ENCODE measurements at regions not wholly inside any gene's neighbourhood (a gene's known extent, or its start where the extent isn't known, plus 50 kb on each side); places are given as distances from the start of the nearest gene placed in this dataset.
"Not testable (repeated sequence)": the region's sequence is repeated elsewhere in the genome, so short reads cannot be mapped to it uniquely, and the experiment has no call there.

DNA sequence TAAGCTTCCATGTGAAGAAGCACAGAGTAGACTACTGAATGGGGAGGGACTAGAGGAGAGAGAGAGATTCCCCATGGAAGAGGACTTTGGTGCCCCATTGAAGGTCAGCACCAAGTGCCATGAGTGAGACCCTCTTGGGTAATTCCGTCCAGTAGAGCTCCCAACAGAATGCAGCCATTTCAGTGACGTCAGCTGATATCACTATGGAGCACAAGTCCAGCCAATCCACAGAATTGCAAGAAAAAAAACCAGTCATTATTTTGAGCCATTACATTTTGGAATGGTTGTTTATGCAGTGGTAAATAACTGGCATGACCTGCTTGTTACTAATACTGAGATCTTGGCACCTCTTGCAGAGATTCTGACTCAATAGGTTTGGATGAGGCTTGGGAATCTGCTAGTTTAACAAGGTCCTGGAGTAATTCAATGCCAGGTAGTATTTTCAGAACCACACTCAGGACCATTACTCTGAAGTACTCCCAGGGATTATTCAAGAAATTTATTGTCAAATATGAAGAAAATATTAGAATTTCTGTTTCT lies 52.6 kb upstream of the SP8 start:
- no peak for DNase-seq (ENCODE audit: low read depth)

DNA sequence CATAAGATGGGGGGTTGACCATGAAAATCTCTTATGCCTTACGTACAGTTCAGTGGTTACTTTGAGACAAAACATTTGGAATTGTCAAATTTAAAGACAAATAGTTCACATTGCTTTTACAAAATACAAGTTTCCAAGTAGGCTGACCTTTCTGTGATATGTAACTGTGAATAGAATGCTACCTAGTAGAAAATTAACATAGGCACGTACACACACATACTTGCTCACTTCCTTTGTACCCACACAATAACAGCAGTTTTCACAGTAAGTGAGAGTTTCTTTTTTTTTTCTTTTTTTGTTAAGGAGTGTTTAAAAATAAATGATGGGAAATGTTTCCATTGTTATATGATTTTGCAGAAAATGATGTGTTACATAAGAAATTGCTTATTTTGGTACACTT lies 53.3 kb upstream of the SP8 start:
- no peak for DNase-seq (ENCODE audit: low read depth)

GRCh38 chr7:20846791-20847190 lies 60.1 kb upstream of the SP8 start:
- no peak for DNase-seq (ENCODE audit: low read depth)

- no peak for DNase-seq (ENCODE audit: low read depth)
Observed at GRCh38 chr7:20858951-20859350, 72.3 kb upstream of the SP8 start.

- DNase-seq (ENCODE audit: low read depth), result no peak
Observed at GRCh38 chr7:20861468-20861867, 74.8 kb upstream of the SP8 start.

GRCh38 chr7:20862554-20862953 lies 75.9 kb upstream of the SP8 start:
- no peak for DNase-seq (ENCODE audit: low read depth)

DNA sequence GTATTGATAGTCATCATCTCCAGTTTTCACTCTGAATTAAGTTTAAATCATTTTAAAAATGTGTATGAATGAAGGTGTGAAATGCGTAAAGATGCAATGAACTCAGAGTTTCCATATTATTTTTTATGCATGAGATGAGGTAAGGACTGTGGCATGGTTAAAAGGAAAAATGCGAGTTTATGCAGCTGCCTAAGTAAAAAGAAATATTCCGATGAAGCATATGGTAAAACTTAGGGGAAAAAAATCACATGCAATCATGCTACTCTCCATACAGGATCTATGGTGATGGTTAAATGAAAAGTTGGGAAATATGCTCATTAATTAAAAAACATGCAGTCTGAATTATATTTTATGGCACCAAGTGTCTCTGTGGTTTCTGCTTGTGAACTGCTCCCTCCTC lies 77.5 kb upstream of the SP8 start:
- no peak for DNase-seq (ENCODE audit: low read depth)

DNA sequence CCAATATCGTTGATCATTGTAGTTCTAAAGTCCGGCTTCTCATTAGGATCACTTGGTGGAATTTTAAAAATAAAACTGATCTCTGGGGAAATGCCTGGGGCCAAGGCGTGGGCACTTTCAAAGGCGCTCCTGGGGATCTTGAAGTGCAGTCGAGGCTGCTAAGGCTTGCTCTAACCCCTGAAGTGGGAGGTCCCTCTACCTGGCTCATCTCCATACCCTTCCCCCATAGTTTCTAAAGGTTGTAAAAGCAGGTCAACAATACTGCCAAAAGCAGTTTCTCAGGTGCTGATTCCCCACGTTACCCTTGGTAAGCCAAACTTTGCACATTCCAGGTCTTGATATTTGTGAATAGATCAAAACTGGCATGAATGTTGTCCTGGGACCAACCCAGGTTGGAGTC lies 79.0 kb upstream of the SP8 start:
- DNase-seq (ENCODE audit: low read depth), result no peak

DNA sequence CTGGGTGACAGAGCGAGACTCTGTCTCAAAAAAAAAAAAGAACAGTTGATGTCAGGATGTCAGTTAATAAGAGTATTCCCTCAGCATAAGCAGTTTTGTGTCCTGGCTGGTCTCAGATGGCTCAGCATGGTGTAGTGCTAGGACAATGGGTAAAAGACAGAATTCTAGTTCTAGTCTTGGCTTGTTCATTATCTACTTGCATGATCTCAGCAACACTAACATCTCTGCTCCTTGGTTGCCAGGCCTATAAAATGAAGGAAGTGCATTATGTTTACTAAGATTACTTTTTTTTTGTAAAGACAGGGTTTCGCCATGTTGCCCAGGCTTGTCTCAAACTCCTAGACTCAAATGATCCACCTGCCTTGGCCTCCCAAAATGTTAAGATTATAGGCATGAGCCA lies 84.3 kb upstream of the SP8 start:
- no peak for DNase-seq (ENCODE audit: low read depth)

- DNase-seq (ENCODE audit: low read depth), result no peak
Observed at GRCh38 chr7:20892776-20893175, 106.1 kb upstream of the SP8 start.

DNA sequence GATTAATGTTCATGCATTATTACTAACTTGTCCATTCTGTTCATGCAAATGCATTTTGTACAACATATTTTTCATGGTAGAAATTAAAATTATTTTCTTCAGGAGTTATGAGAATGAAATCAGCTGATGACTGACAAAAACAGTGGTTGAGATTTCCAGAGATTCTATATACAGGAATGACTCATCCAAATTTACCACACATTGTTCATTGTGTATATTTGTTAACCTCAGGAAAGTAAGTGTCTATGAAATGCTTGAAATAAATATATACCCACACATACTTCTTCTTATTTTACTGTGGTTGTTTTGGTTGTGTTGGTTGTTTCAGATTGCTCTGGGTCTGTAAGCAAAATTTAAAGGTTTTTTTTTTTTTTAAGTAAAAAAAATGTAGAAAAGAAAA lies 108.1 kb upstream of the SP8 start:
- DNase-seq (ENCODE audit: low read depth), result no peak

DNA sequence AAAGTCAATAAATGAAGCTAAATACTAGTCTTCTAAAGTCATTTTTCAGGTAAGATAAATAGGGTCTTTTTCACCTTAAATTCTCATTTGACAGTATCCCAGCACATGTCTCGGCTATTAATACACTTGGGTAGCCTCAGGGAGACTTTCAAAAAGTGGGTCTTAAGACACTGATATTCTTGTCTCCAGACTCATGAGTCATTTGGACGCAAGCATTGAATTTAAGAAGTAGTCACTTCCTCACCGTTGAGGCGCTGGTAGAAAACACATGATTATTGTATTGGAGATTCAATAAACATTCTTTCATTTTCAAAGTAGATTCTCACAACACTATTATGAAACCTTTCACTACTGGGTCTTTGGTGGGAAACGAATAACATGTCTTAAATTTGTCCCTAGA lies 108.9 kb upstream of the SP8 start:
- DNase-seq (ENCODE audit: low read depth), result no peak

- no peak for DNase-seq (ENCODE audit: low read depth)
Observed at GRCh38 chr7:20896996-20897395, 110.3 kb upstream of the SP8 start.

DNA sequence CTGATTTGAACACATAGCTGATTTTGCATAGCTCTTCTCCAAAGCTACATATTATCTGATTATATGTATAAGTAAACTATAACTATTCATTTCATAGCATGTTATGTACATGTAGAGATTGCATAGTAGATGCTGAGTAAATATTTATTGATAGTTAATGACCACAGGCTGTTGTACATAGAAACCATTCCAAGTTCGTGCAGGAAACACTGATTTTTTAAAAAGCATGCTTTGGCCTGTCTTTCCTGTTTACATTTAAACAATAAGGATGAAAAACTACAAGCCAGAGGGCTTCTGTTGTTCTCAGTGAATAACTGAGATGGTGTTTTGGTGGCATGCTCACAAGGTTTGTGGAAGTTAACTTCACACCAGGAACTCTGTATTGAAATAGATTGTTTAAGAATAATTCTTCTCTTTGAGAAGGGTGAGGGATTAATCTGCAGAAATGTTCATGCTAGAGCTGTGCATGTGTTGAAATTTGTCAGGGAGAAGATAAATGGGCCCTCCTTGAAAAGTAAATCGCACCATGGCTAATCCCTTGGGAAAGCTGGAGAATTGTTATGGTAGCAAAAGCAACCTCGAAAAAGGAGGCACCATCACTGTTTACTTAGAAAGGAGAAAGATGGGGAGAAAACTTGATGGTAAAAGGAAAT lies 120.2 kb upstream of the SP8 start:
- no peak for DNase-seq (ENCODE audit: low read depth)

DNA sequence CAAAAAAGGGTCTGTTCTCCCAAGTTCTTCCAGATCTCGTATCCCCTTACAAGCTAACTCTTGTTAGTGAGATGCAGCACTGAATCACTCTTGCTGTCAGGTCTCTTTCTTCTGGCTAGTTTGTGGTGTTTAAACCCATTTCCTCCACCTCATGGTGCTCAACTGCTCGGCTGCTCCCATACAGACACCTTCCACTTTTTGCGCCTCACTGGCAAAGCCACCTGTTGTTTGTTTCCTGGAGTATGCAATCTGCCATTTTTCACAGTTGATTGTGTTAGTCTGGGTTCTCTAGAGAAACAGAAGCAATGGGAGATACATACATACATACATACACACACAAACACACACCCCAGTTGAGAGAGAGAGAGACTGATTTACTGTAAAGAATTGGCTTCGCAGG lies 124.4 kb upstream of the SP8 start:
- DNase-seq (ENCODE audit: low read depth), result no peak

DNA sequence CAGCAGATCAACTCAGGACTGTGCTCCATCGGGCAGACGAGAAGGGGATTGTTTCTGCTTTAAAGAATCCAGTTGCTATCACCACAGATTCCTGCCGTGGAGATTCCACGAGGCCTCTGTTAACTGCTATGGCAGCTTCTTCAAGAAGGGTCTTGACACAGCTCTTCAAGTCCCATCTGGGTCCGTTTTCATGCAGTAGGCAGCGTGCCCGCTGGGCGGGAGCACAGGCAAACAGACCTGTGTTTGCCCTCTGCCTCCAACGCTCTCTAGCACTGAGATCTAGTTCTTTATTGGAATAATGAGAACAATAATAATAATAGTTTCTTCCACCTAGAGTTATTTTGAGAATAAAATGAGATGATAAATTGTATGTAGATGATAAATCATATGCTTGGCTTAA lies 127.2 kb upstream of the SP8 start:
- no peak for DNase-seq (ENCODE audit: low read depth)

DNA sequence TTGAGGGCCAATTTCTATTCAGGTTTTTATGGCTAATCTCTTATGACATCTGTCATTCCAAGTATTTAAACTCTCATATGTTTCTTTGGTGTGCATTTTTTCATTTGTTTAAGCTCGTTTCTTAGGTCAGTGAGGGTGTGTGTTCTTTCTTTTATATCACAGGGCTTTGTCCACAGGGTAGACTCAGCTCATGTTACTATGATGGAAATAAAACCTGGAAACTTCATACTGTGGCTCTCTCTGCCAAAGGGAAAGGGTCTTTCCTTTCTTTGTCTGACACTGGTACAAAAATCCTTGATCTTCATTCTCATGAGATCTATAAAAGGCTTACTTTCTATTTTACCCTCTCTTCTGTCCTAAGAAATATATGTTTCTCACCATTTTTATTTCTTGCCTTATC lies 129.6 kb upstream of the SP8 start:
- no peak for DNase-seq (ENCODE audit: low read depth)

GRCh38 chr7:20917603-20918002 lies 130.9 kb upstream of the SP8 start:
- no peak for DNase-seq (ENCODE audit: low read depth)

GRCh38 chr7:20918156-20918555 lies 131.5 kb upstream of the SP8 start:
- no peak for DNase-seq (ENCODE audit: low read depth)

GRCh38 chr7:20927178-20927577 lies 140.5 kb upstream of the SP8 start:
- DNase-seq (ENCODE audit: low read depth), result not testable (repeated sequence)

DNA sequence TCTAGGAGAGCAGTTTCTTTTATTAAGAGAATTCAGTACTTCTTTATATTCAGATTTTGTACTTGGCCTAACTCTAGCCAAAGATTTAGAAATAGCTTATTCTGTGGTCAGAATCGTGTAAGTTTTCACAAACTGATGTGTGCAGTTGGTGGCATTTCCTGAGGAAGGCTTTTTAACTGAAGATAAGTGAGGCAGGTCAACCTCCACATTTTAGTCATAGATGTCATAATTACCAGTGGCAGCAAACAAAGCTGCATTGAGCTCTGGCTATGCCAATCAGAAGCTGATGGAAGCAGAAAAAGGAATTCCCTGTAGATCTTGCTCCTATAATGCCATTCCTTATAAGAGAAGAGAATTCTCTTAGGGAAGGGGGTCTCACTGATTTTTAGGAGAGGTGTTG lies 141.3 kb upstream of the SP8 start:
- DNase-seq (ENCODE audit: low read depth), result no peak

DNA sequence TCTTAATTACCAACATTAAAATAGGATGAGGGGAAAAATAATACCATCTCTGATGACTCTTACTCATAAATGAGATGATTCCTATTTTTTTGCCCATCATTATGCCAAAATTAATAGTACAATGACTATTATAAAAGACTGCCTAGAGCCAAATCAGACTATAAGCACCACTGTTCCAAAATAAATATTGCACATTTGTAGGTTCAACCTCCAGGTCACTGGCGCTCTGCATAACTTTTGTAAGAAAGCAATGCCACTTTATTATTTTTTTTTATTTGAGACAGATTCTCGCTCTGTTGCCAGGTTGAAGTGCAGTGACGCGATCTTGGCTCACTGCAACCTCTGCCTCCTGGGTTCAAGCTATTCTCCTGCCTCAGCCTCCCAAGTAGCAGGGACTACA lies 142.5 kb upstream of the SP8 start:
- no peak for DNase-seq (ENCODE audit: low read depth)

GRCh38 chr7:20931739-20932138 lies 145.1 kb upstream of the SP8 start:
- DNase-seq (ENCODE audit: low read depth), result no peak

DNA sequence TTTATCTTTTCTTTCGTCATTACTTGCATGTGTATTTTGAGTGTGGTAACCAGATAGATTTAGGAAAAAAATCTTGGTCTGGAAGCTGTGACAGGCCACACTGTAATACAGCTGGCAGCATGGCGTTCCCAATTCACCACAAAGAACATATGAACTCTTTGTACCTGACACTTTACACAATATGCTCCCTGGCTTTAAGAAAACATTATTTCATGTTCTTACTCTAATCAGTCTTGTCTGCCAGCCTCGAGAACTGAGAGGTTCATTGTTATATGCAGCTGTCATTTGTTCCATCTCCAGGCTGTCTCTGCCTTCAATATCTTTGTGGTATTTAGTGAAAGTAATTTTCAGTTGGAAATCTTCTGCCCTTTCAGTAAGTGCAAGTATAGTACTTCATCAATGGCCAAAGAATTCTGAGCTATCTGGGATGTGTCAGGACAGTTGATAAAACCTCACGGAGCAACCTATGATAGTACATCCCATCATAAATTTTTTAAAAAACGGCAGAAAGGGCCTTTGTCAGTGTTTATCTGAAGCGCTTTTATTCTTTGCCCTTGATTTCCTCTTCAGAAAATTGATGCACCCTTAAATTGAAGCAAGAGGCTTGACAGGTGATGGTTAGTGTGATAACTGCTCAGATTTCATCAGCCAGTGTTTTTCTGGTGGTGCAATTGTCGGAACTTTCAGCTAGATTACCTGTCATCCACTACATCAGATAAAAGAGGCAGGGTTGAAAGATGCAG lies 146.3 kb upstream of the SP8 start:
- DNase-seq (ENCODE audit: low read depth), result no peak

Data from non-pigmented ciliary epithelial cell (primary cell).